Endothelial cell of umbilical vein (primary cell): ENCODE measurements at regions not wholly inside any gene's neighbourhood (a gene's known extent, or its start where the extent isn't known, plus 50 kb on each side); places are given as distances from the start of the nearest gene placed in this dataset.

Source experiments
- BruUV-seq: library from RNA; stranded (reverse); fragments of 400-500 nt; replicated peaks from 2 replicates; lab custom pipeline; 2021; lab: Mats Ljungman, UMichigan
- CTCF ChIA-PET: fragments of 300-600, 350-600 bp; sonication (Branson Sonifier 250); formaldehyde crosslinking; loops from one replicate; lab custom pipeline; 2021; ENCODE audit warnings: antibody characterized with exemption, inconsistent platforms; lab: Charles Lee
- POLR2A ChIA-PET: fragments of 300-600, 350-600 bp; sonication (Branson Sonifier 250); formaldehyde crosslinking; loops from one replicate; lab custom pipeline; 2021; ENCODE audit warnings: antibody characterized with exemption, inconsistent platforms; lab: Charles Lee
- DNase-seq: peaks from one replicate; pipeline ENCODE4 v3.0.0-alpha.2; 2011; ENCODE audit warnings: low read depth, low spot score
- FAIRE-seq: peaks from 2 replicates; lab custom pipeline; 2011; peaks lifted over from hg19 to GRCh38; lab: Jason Lieb, UNC
- H2AFZ ChIP-seq: 2 replicates; pipeline ENCODE4 v1.6.0; 2012; ENCODE audit warnings: low read depth, low read length, control low read depth, inconsistent platforms
- H3K27ac ChIP-seq: 2 replicates; pipeline ENCODE4 v1.5.1; 2011; ENCODE audit warnings: low read depth, mild to moderate bottlenecking, control low read depth, low read length, moderate library complexity; ENCODE audit not compliant: insufficient read depth
- H3K27me3 ChIP-seq, 2 experiments: 2 replicates each; pipeline versions ENCODE4 v1.6.0 to v1.6.1; 2011; ENCODE audit warnings: low read length in 2 of 2, mixed read lengths in 1 of 2; ENCODE audit not compliant: control insufficient read depth in 2 of 2, insufficient read depth in 2 of 2
- H3K36me3 ChIP-seq, 2 experiments: 2 replicates in 1 of 2; 3 replicates in 1 of 2; pipeline ENCODE4 v1.5.1; 2011; ENCODE audit warnings: low read length in 2 of 2, mild to moderate bottlenecking in 1 of 2, moderate library complexity in 1 of 2; ENCODE audit not compliant: control insufficient read depth in 2 of 2, insufficient read depth in 2 of 2; ENCODE audit errors: extremely low read depth in 1 of 2
- H3K4me1 ChIP-seq: 3 replicates; pipeline ENCODE4 v1.5.1; 2011; ENCODE audit warnings: mild to moderate bottlenecking, low read length; ENCODE audit not compliant: control insufficient read depth, insufficient read depth; ENCODE audit errors: extremely low read depth
- H3K4me2 ChIP-seq: 2 replicates; pipeline ENCODE4 v1.6.1; 2011; ENCODE audit warnings: low read length, control low read depth, mixed read lengths; ENCODE audit not compliant: insufficient read depth
- H3K4me3 ChIP-seq, 3 experiments: fragments of 200-600 bp in 1 of 3; sonication (generic), shearing (Covaris generic) in 1 of 3; replicated peaks in 1 of 3; 2 replicates each; pipeline ENCODE4 v1.5.1; 2011 to 2016; ENCODE audit warnings: control low read depth in 3 of 3, low read length in 3 of 3, mild to moderate bottlenecking in 2 of 3, inconsistent platforms in 1 of 3, low read depth in 1 of 3, moderate library complexity in 1 of 3; ENCODE audit not compliant: insufficient read depth in 1 of 3
- H3K79me2 ChIP-seq: 2 replicates; pipeline ENCODE4 v1.6.0; 2012; ENCODE audit warnings: low read length, inconsistent platforms; ENCODE audit not compliant: control insufficient read depth, insufficient read depth
- H3K9ac ChIP-seq: replicated peaks from 2 replicates; pipeline ENCODE3; 2011; ENCODE audit warnings: low read length, control low read depth; ENCODE audit not compliant: insufficient read depth; ENCODE audit errors: extremely low read depth
- H3K9me1 ChIP-seq: replicated peaks from 3 replicates; pipeline ENCODE4 v1.6.0; 2011; ENCODE audit warnings: mild to moderate bottlenecking, low read length; ENCODE audit not compliant: control insufficient read depth, insufficient read depth; ENCODE audit errors: extremely low read depth
- H3K9me3 ChIP-seq: replicated peaks from 2 replicates; pipeline ENCODE4 v1.5.1; 2012; ENCODE audit warnings: low read length, inconsistent platforms; ENCODE audit not compliant: control insufficient read depth, insufficient read depth
- H4K20me1 ChIP-seq: replicated peaks from 2 replicates; pipeline ENCODE3; 2011; ENCODE audit warnings: mild to moderate bottlenecking, low read length; ENCODE audit not compliant: control insufficient read depth, insufficient read depth; ENCODE audit errors: extremely low read depth
- CTCF ChIP-seq, 2 donors: IDR thresholded peaks; 1 replicate in 1 of 2; 2 replicates in 1 of 2; pipeline ENCODE4 v1.5.1; 2011; ENCODE audit warnings: low read length in 2 of 2, mild to moderate bottlenecking in 2 of 2, moderate library complexity in 2 of 2, control low read depth in 1 of 2, inconsistent platforms in 1 of 2, low read depth in 1 of 2; ENCODE audit not compliant: insufficient read depth in 1 of 2; ENCODE audit errors: extremely low read depth in 1 of 2
- EZH2 ChIP-seq: IDR thresholded peaks from 2 replicates; pipeline ENCODE4 v1.6.1; 2012; ENCODE audit warnings: borderline replicate concordance, low read depth, mild to moderate bottlenecking, moderate library complexity, low read length, inconsistent platforms; ENCODE audit not compliant: severe bottlenecking
- FOS ChIP-seq: IDR thresholded peaks from 2 replicates; pipeline ENCODE4 v1.6.1; 2011; ENCODE audit warnings: mild to moderate bottlenecking, low read length, moderate library complexity, borderline replicate concordance; ENCODE audit not compliant: insufficient read depth
- GATA2 ChIP-seq: IDR thresholded peaks from 2 replicates; pipeline ENCODE4 v1.7.0; 2011; ENCODE audit warnings: low read depth, mild to moderate bottlenecking, moderate library complexity, mixed read lengths, low read length; ENCODE audit not compliant: insufficient read length, insufficient read depth
- JUN ChIP-seq: IDR thresholded peaks from 2 replicates; pipeline ENCODE4 v1.6.1; 2011; ENCODE audit warnings: borderline replicate concordance, low read depth; ENCODE audit not compliant: insufficient read length, insufficient read depth
- MYC ChIP-seq: IDR thresholded peaks from one replicate; pipeline ENCODE4 v1.6.1; 2011; ENCODE audit warnings: mild to moderate bottlenecking, low read depth, low read length
- POLR2A ChIP-seq: IDR thresholded peaks from 2 replicates; pipeline ENCODE4 v1.6.1; 2012; ENCODE audit warnings: low read depth, mild to moderate bottlenecking, control low read depth, low read length
- POLR2AphosphoS5 ChIP-seq: IDR thresholded peaks from 2 replicates; pipeline ENCODE4 v1.6.1; 2012; ENCODE audit warnings: low read depth, mild to moderate bottlenecking, control low read depth, low read length, moderate library complexity; ENCODE audit not compliant: insufficient read depth
- dilution Hi-C: fragments of 300-500 bp; cut with MboI; formaldehyde crosslinking; loops from one replicate; pipeline ENCODE4 v1.15.0; 2019; ENCODE audit warnings: low sequenced_read_pairs; ENCODE audit not compliant: extremely low pct_ligation_motif_present
- intact Hi-C: fragments of 100-400 bp; cut with micrococcal nuclease; formaldehyde crosslinking; loops from one replicate; pipeline ENCODE4 v1.10.0; 2022
- TF ChIP-seq, protein P1 (sequence below): IDR thresholded peaks from 2 replicates; pipeline ENCODE4 v1.6.1; 2011; ENCODE audit not compliant: insufficient read depth, insufficient read length

- CTCF ChIA-PET, result no interaction called here
- Histone ChIP-seq H3K9ac (no peak overlapping the region), H3K36me3 (no peaks in the 10 kb centered on the region), H3K9me3 (no peaks in the 10 kb centered on the region), H3K4me2 (no peak overlapping the region), H3K27ac (no peak overlapping the region), H3K4me3 (no peak overlapping the region), H3K27me3 (no peaks in the 10 kb centered on the region), H2AFZ (no peak overlapping the region), H3K79me2 (no peaks in the 10 kb centered on the region), H3K4me1 (no peaks in the 10 kb centered on the region), H3K9me1 (no peaks in the 10 kb centered on the region), H4K20me1 (no peaks in the 10 kb centered on the region)
- no TSS peak for BruUV-seq
- no peak for TF ChIP-seq JUN
- TF ChIP-seq FOS, result no peak
- TF ChIP-seq CTCF (IDR thresholded peaks at IDR 0.05; ENCODE audit: extremely low read depth in 1 of 2, insufficient read depth in 1 of 2, low read depth in 1 of 2, low read length in 2 of 2), result no peak
- TF ChIP-seq, protein P1, sequence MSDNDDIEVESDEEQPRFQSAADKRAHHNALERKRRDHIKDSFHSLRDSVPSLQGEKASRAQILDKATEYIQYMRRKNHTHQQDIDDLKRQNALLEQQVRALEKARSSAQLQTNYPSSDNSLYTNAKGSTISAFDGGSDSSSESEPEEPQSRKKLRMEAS, result no peak
- POLR2A ChIA-PET, result no interaction called here
- intact Hi-C loops, result no loop called here
- no peak for DNase-seq
- dilution Hi-C loops, result no loop called here
- FAIRE-seq, result no peak
Observed at GRCh38 chr6:15930207-15930606, 198.7 kb upstream of the MYLIP start.

DNA sequence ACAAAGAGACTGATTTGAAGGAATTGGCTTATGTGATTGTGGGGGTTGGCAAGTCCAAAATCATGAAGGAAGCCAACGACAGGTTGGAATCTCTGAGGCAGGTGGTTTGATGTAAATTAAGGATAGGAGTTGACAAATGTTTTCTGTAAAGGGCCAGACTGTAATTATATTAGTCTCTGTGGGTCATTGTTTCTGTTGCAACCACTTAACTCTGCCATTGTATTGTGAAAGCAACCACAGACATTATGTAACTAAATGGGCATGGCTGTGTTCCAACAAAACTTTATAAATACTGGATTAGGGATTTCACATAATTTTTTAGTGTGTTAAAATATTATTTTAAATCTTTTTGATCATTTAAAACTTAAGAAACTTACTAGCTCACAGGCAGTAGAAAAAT is 199.2 kb upstream of the MYLIP start:
- no peaks in the 10 kb centered on the region for H4K20me1 ChIP-seq
- no peak overlapping the region for H3K4me3 ChIP-seq
- DNase-seq (no peak), FAIRE-seq (no peak)
- no peak overlapping the region for H3K4me2 ChIP-seq
- no peaks in the 10 kb centered on the region for H3K79me2 ChIP-seq
- no peaks in the 10 kb centered on the region for H3K27me3 ChIP-seq
- no TSS peak for BruUV-seq
- H3K4me1 ChIP-seq, result no peaks in the 10 kb centered on the region
- intact Hi-C loops, result no loop called here
- no peak overlapping the region for H2AFZ ChIP-seq
- dilution Hi-C loops, result no loop called here
- no peaks in the 10 kb centered on the region for H3K9me3 ChIP-seq
- H3K9me1 ChIP-seq, result no peaks in the 10 kb centered on the region
- H3K36me3 ChIP-seq, result no peaks in the 10 kb centered on the region
- no peak overlapping the region for H3K27ac ChIP-seq
- CTCF ChIA-PET, result no interaction called here
- no peak overlapping the region for H3K9ac ChIP-seq
- TF ChIP-seq POLR2AphosphoS5 (no peak), FOS (no peak), GATA2 (no peak), CTCF (IDR thresholded peaks at IDR 0.05; ENCODE audit: extremely low read depth in 1 of 2, insufficient read depth in 1 of 2, low read depth in 1 of 2, low read length in 2 of 2) (no peak), POLR2A (no peak), EZH2 (no peak), MYC (no peak), JUN (no peak)
- TF ChIP-seq, protein P1, result no peak
- POLR2A ChIA-PET, result no interaction called here
